ENCODE measurements at regions not wholly inside any gene's neighbourhood (a gene's known extent, or its start where the extent isn't known, plus 50 kb on each side); places are given as distances from the start of the nearest gene placed in this dataset.

GRCh38 chr7:136728945-136729344 lies 139.5 kb upstream of the CHRM2 start:
- H3K9me2 ChIP-seq (replicated peaks; ENCODE audit: insufficient read depth), result no peaks in the 10 kb centered on the region
- H3K27me3 ChIP-seq, result no peaks in the 10 kb centered on the region
- H3K36me3 ChIP-seq (replicated peaks; ENCODE audit: insufficient read depth, low read depth), result no peaks in the 10 kb centered on the region
- H3K4me3 ChIP-seq, result no peak overlapping the region
- H3K79me2 ChIP-seq, result no peaks in the 10 kb centered on the region
- no peak overlapping the region for H2AFZ ChIP-seq
- H4K20me1 ChIP-seq (ENCODE audit: insufficient read depth, poor library complexity, severe bottlenecking), result no peaks in the 10 kb centered on the region
- H3K4me1 ChIP-seq (ENCODE audit: insufficient read depth), result no peaks in the 10 kb centered on the region
- no peak overlapping the region for H3K4me2 ChIP-seq
- no peak for DNase-seq (ENCODE audit: low spot score)
- TF ChIP-seq EZH2 (IDR thresholded peaks at IDR 0.05; ENCODE audit: borderline replicate concordance), result no peak
- TF ChIP-seq, protein P1, sequence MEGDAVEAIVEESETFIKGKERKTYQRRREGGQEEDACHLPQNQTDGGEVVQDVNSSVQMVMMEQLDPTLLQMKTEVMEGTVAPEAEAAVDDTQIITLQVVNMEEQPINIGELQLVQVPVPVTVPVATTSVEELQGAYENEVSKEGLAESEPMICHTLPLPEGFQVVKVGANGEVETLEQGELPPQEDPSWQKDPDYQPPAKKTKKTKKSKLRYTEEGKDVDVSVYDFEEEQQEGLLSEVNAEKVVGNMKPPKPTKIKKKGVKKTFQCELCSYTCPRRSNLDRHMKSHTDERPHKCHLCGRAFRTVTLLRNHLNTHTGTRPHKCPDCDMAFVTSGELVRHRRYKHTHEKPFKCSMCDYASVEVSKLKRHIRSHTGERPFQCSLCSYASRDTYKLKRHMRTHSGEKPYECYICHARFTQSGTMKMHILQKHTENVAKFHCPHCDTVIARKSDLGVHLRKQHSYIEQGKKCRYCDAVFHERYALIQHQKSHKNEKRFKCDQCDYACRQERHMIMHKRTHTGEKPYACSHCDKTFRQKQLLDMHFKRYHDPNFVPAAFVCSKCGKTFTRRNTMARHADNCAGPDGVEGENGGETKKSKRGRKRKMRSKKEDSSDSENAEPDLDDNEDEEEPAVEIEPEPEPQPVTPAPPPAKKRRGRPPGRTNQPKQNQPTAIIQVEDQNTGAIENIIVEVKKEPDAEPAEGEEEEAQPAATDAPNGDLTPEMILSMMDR (IDR thresholded peaks at IDR 0.05; ENCODE audit: poor library complexity), result no peak
- TF ChIP-seq EZH2phosphoT487 (IDR thresholded peaks at IDR 0.05; ENCODE audit: low read depth, severe bottlenecking, unreplicated experiment), result no peak
- H3K27ac ChIP-seq, result no peak overlapping the region
- no peaks in the 10 kb centered on the region for H3K9me3 ChIP-seq (ENCODE audit: low read depth)
- WGBS (ENCODE audit: low lambda C conversion rate, missing lambda C conversion rate), result 83% methylated on average over 5 of the region's 5 CpGs

DNA sequence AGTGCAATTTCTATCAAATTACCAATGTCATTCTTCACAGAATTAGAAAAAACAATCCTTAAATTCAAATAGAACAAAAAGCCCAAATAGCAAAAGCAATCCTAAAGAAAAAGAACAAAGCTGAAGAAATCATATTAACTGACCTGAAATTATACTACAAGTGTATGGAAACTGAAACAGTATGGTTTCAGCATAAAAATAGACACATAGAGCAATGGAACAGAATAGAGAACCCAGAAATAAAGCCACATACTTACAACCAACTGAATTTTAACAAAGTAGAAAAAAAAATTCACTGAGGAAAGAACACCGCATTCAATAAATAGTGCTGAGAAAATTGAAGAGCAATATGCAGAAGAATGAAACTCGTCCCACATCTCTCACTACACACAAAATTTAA lies 142.0 kb upstream of the CHRM2 start:
- Histone ChIP-seq H3K4me1 (ENCODE audit: insufficient read depth) (no peaks in the 10 kb centered on the region), H3K27me3 (no peaks in the 10 kb centered on the region), H3K4me3 (no peak overlapping the region), H2AFZ (no peak overlapping the region), H3K4me2 (no peak overlapping the region), H3K79me2 (no peaks in the 10 kb centered on the region), H3K9me2 (replicated peaks; ENCODE audit: insufficient read depth) (no peaks in the 10 kb centered on the region), H3K9me3 (ENCODE audit: low read depth) (no peaks in the 10 kb centered on the region), H4K20me1 (ENCODE audit: insufficient read depth, poor library complexity, severe bottlenecking) (no peaks in the 10 kb centered on the region), H3K36me3 (replicated peaks; ENCODE audit: insufficient read depth, low read depth) (no peaks in the 10 kb centered on the region), H3K27ac (no peak overlapping the region)
- WGBS (ENCODE audit: low lambda C conversion rate, missing lambda C conversion rate), result 89% methylated on average over 2 of the region's 2 CpGs
- no peak for DNase-seq (ENCODE audit: low spot score)
- TF ChIP-seq EZH2phosphoT487 (IDR thresholded peaks at IDR 0.05; ENCODE audit: low read depth, severe bottlenecking, unreplicated experiment), result no peak
- TF ChIP-seq EZH2 (IDR thresholded peaks at IDR 0.05; ENCODE audit: borderline replicate concordance), result no peak
- TF ChIP-seq, protein P1 (IDR thresholded peaks at IDR 0.05; ENCODE audit: poor library complexity), result no peak

DNA sequence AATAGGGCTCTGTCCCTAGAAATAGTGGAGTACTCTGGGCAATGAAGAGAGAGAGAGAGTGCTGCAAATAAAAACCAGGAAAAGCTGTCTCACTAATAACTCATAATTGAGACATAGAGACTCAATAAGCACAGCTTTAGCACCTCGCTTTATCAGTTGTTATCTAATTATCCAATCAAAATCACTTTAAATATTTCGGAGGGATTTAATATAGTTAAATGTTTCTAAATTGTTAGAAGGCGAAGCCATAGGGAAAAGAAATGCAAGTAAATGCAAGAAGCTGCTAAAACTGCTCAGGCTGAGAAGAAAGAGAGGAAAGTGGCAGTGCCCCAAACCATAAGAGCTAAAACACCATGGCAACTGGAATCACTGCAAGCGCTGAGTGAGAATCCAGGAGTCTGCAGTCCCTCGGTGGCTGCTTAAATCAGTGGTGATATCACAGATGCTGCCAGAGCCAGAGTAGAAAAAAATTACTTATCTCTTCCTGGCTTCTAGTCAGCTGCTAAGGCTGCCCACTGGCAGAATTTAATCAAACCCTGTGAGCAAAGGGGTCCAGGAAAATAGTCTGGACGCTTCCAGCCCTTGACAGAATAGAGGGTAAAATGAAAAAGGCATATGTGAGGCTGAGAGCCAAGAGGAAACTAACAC lies 150.4 kb upstream of the CHRM2 start:
- Histone ChIP-seq H3K9me3 (ENCODE audit: low read depth) (no peaks in the 10 kb centered on the region), H3K36me3 (replicated peaks; ENCODE audit: insufficient read depth, low read depth) (no peaks in the 10 kb centered on the region), H2AFZ (no peak overlapping the region), H3K79me2 (no peaks in the 10 kb centered on the region), H3K9me2 (replicated peaks; ENCODE audit: insufficient read depth) (no peaks in the 10 kb centered on the region), H4K20me1 (ENCODE audit: insufficient read depth, poor library complexity, severe bottlenecking) (no peaks in the 10 kb centered on the region), H3K4me3 (no peak overlapping the region), H3K4me2 (no peak overlapping the region), H3K27ac (no peak overlapping the region), H3K4me1 (ENCODE audit: insufficient read depth) (no peaks in the 10 kb centered on the region), H3K27me3 (no peaks in the 10 kb centered on the region)
- no peak for TF ChIP-seq EZH2phosphoT487 (IDR thresholded peaks at IDR 0.05; ENCODE audit: low read depth, severe bottlenecking, unreplicated experiment)
- TF ChIP-seq, protein P1 (IDR thresholded peaks at IDR 0.05; ENCODE audit: poor library complexity), result no peak
- TF ChIP-seq EZH2 (IDR thresholded peaks at IDR 0.05; ENCODE audit: borderline replicate concordance), result no peak
- no peak for DNase-seq (ENCODE audit: low spot score)
- 76% methylated on average over 6 of the region's 6 CpGs for WGBS (ENCODE audit: low lambda C conversion rate, missing lambda C conversion rate)
